ENCODE measurements at regions not wholly inside any gene's neighbourhood (a gene's known extent, or its start where the extent isn't known, plus 50 kb on each side); places are given as distances from the start of the nearest gene placed in this dataset.

GRCh38 chr5:144017631-144018030 is 152.8 kb downstream of the YIPF5 start:
- no peak for TF ChIP-seq CTCF (IDR thresholded peaks at IDR 0.05)
- TF ChIP-seq POLR2A (IDR thresholded peaks at IDR 0.05; ENCODE audit: low read depth) = no peak
- TF ChIP-seq POLR2AphosphoS5 (IDR thresholded peaks at IDR 0.05) = no peak
